T-helper 2 cell treated with Interferon-gamma antibody and Interleukin-4, amounts not matched to agents 5 μg/mL and 100 μg/mL, for 36 hours (primary cell): ENCODE measurements at regions not wholly inside any gene's neighbourhood (a gene's known extent, or its start where the extent isn't known, plus 50 kb on each side); places are given as distances from the start of the nearest gene placed in this dataset.

ENCODE experiments used
- DNase-seq: peaks from one replicate; pipeline ENCODE4 v3.0.0; 2021; ENCODE audit warnings: low spot score
- H3K27ac Mint-ChIP-seq: one replicate; pipeline ENCODE4 v1.8.0; 2021; ENCODE audit warnings: mild to moderate bottlenecking, mixed read lengths
- H3K27me3 Mint-ChIP-seq: one replicate; pipeline ENCODE4 v1.8.0; 2021; ENCODE audit warnings: low read depth, mixed read lengths
- H3K36me3 Mint-ChIP-seq: one replicate; pipeline ENCODE4 v1.8.0; 2021; ENCODE audit warnings: low read depth, mixed read lengths
- H3K4me1 Mint-ChIP-seq: one replicate; pipeline ENCODE4 v1.8.0; 2021; ENCODE audit warnings: low read depth, mixed read lengths
- H3K4me3 Mint-ChIP-seq: one replicate; pipeline ENCODE4 v1.8.0; 2022; ENCODE audit warnings: mild to moderate bottlenecking, moderate library complexity, mixed read lengths
- H3K9me3 Mint-ChIP-seq: one replicate; pipeline ENCODE4 v1.8.0; 2021; ENCODE audit warnings: mixed read lengths

- Mint-ChIP-seq H3K27ac (no peak overlapping the region), H3K36me3 (no peaks in the 10 kb centered on the region), H3K4me3 (no peak overlapping the region), H3K4me1 (no peaks in the 10 kb centered on the region), H3K9me3 (peaks cover 8% of the 10 kb centered on the region), H3K27me3 (no peaks in the 10 kb centered on the region)
- DNase-seq, result no peak
Measured at GRCh38 chr4:175427751-175428150, 384.3 kb downstream of the GPM6A start.

GRCh38 chr4:175431694-175432093, 380.4 kb downstream of the GPM6A start:
- Mint-ChIP-seq H3K4me1 (no peaks in the 10 kb centered on the region), H3K4me3 (no peak overlapping the region), H3K9me3 (peaks cover 4% of the 10 kb centered on the region), H3K27me3 (no peaks in the 10 kb centered on the region), H3K27ac (no peak overlapping the region), H3K36me3 (no peaks in the 10 kb centered on the region)
- no peak for DNase-seq

- Mint-ChIP-seq H3K4me1 (no peaks in the 10 kb centered on the region), H3K27ac (no peak overlapping the region), H3K36me3 (no peaks in the 10 kb centered on the region), H3K4me3 (no peak overlapping the region), H3K9me3 (no peaks in the 10 kb centered on the region), H3K27me3 (no peaks in the 10 kb centered on the region)
- DNase-seq, result no peak
Measured at GRCh38 chr4:175435381-175435783, 376.7 kb downstream of the GPM6A start.

GRCh38 chr4:175436196-175436595, 375.9 kb downstream of the GPM6A start:
- no peaks in the 10 kb centered on the region for H3K27me3 Mint-ChIP-seq

GRCh38 chr4:175440786-175441185, 371.3 kb downstream of the GPM6A start:
- Mint-ChIP-seq H3K4me3 (no peak overlapping the region), H3K36me3 (no peaks in the 10 kb centered on the region), H3K27me3 (no peaks in the 10 kb centered on the region), H3K9me3 (no peaks in the 10 kb centered on the region), H3K4me1 (no peaks in the 10 kb centered on the region), H3K27ac (no peak overlapping the region)
- no peak for DNase-seq

More at GRCh38 chr4:175436196-175436595, 375.9 kb downstream of the GPM6A start:
- DNase-seq, result no peak
- no peak overlapping the region for H3K4me3 Mint-ChIP-seq
- H3K36me3 Mint-ChIP-seq, result no peaks in the 10 kb centered on the region
- H3K9me3 Mint-ChIP-seq, result no peaks in the 10 kb centered on the region
- H3K27ac Mint-ChIP-seq, result no peak overlapping the region
- H3K4me1 Mint-ChIP-seq, result no peaks in the 10 kb centered on the region

GRCh38 chr4:175441256-175441655, 370.8 kb downstream of the GPM6A start:
- Mint-ChIP-seq H3K4me3 (no peak overlapping the region), H3K27ac (no peak overlapping the region), H3K36me3 (no peaks in the 10 kb centered on the region), H3K27me3 (no peaks in the 10 kb centered on the region), H3K4me1 (no peaks in the 10 kb centered on the region), H3K9me3 (no peaks in the 10 kb centered on the region)
- no peak for DNase-seq

GRCh38 chr4:175443547-175443946, 368.5 kb downstream of the GPM6A start:
- Mint-ChIP-seq H3K27ac (no peak overlapping the region), H3K36me3 (no peaks in the 10 kb centered on the region), H3K9me3 (no peaks in the 10 kb centered on the region), H3K4me3 (no peak overlapping the region), H3K27me3 (no peaks in the 10 kb centered on the region), H3K4me1 (no peaks in the 10 kb centered on the region)
- no peak for DNase-seq

GRCh38 chr4:175444512-175444911, 367.6 kb downstream of the GPM6A start:
- no peak overlapping the region for H3K27ac Mint-ChIP-seq

GRCh38 chr4:175447016-175447415, 365.0 kb downstream of the GPM6A start:
- no peaks in the 10 kb centered on the region for H3K36me3 Mint-ChIP-seq
- DNase-seq, result no peak
- no peaks in the 10 kb centered on the region for H3K9me3 Mint-ChIP-seq
- no peak overlapping the region for H3K4me3 Mint-ChIP-seq
- no peak overlapping the region for H3K27ac Mint-ChIP-seq
- no peaks in the 10 kb centered on the region for H3K4me1 Mint-ChIP-seq
- H3K27me3 Mint-ChIP-seq, result no peaks in the 10 kb centered on the region

More at GRCh38 chr4:175444512-175444911, 367.6 kb downstream of the GPM6A start:
- no peak for DNase-seq
- Mint-ChIP-seq H3K4me1 (no peaks in the 10 kb centered on the region), H3K4me3 (no peak overlapping the region), H3K36me3 (no peaks in the 10 kb centered on the region), H3K9me3 (no peaks in the 10 kb centered on the region), H3K27me3 (no peaks in the 10 kb centered on the region)

GRCh38 chr4:175450446-175450845, 361.6 kb downstream of the GPM6A start:
- no peak for DNase-seq
- H3K4me3 Mint-ChIP-seq, result no peak overlapping the region
- H3K27me3 Mint-ChIP-seq, result no peaks in the 10 kb centered on the region
- no peak overlapping the region for H3K27ac Mint-ChIP-seq
- no peaks in the 10 kb centered on the region for H3K4me1 Mint-ChIP-seq
- H3K36me3 Mint-ChIP-seq, result no peaks in the 10 kb centered on the region
- no peaks in the 10 kb centered on the region for H3K9me3 Mint-ChIP-seq

- Mint-ChIP-seq H3K36me3 (no peaks in the 10 kb centered on the region), H3K27me3 (no peaks in the 10 kb centered on the region), H3K27ac (no peak overlapping the region), H3K9me3 (no peaks in the 10 kb centered on the region), H3K4me3 (no peak overlapping the region), H3K4me1 (no peaks in the 10 kb centered on the region)
- DNase-seq, result no peak
Measured at GRCh38 chr4:175451238-175451965, 360.7 kb downstream of the GPM6A start.

- H3K9me3 Mint-ChIP-seq, result no peaks in the 10 kb centered on the region
- DNase-seq, result no peak
- no peaks in the 10 kb centered on the region for H3K36me3 Mint-ChIP-seq
- H3K4me3 Mint-ChIP-seq, result no peak overlapping the region
- H3K27ac Mint-ChIP-seq, result no peak overlapping the region
- H3K4me1 Mint-ChIP-seq, result no peaks in the 10 kb centered on the region
- H3K27me3 Mint-ChIP-seq, result no peaks in the 10 kb centered on the region
Measured at GRCh38 chr4:175453456-175453855, 358.6 kb downstream of the GPM6A start.

GRCh38 chr4:175456131-175456530, 355.9 kb downstream of the GPM6A start:
- Mint-ChIP-seq H3K9me3 (no peaks in the 10 kb centered on the region), H3K36me3 (no peaks in the 10 kb centered on the region), H3K27me3 (no peaks in the 10 kb centered on the region), H3K27ac (no peak overlapping the region), H3K4me3 (no peak overlapping the region), H3K4me1 (no peaks in the 10 kb centered on the region)
- no peak for DNase-seq

- Mint-ChIP-seq H3K27ac (no peak overlapping the region), H3K4me3 (no peak overlapping the region), H3K9me3 (no peaks in the 10 kb centered on the region), H3K36me3 (no peaks in the 10 kb centered on the region), H3K4me1 (no peaks in the 10 kb centered on the region), H3K27me3 (no peaks in the 10 kb centered on the region)
- DNase-seq, result no peak
Measured at GRCh38 chr4:175457956-175458355, 354.1 kb downstream of the GPM6A start.

GRCh38 chr4:175459571-175459970, 352.5 kb downstream of the GPM6A start:
- Mint-ChIP-seq H3K9me3 (no peaks in the 10 kb centered on the region), H3K4me3 (no peak overlapping the region), H3K4me1 (no peaks in the 10 kb centered on the region), H3K36me3 (no peaks in the 10 kb centered on the region), H3K27ac (no peak overlapping the region), H3K27me3 (no peaks in the 10 kb centered on the region)
- DNase-seq, result no peak
